HCEC 1CT (cell line): ENCODE measurements at regions not wholly inside any gene's neighbourhood (a gene's known extent, or its start where the extent isn't known, plus 50 kb on each side); places are given as distances from the start of the nearest gene placed in this dataset.

Experiments used
- DNase-seq: peaks from one replicate; pipeline ENCODE4 v3.0.0-alpha.2; 2017

- no peak for DNase-seq
Observed at GRCh38 chr1:14108356-14109275, 408.6 kb downstream of the PRDM2 start.

- DNase-seq = no peak
Observed at GRCh38 chr1:14109276-14109635, 409.3 kb downstream of the PRDM2 start.

GRCh38 chr1:14110040-14110439 is 410.1 kb downstream of the PRDM2 start:
- no peak for DNase-seq

- DNase-seq = no peak
Observed at GRCh38 chr1:14111121-14111520, 411.1 kb downstream of the PRDM2 start.

GRCh38 chr1:14112613-14113012 is 412.6 kb downstream of the PRDM2 start:
- no peak for DNase-seq

- DNase-seq = no peak
Observed at GRCh38 chr1:14113271-14113670, 413.3 kb downstream of the PRDM2 start.

- no peak for DNase-seq
Observed at GRCh38 chr1:14113841-14114567, 414.0 kb downstream of the PRDM2 start.

GRCh38 chr1:14115976-14116375 is 416.0 kb downstream of the PRDM2 start:
- DNase-seq = no peak

- DNase-seq = no peak
Observed at GRCh38 chr1:14117700-14118099, 417.7 kb downstream of the PRDM2 start.

- DNase-seq = no peak
Observed at GRCh38 chr1:14118691-14119485, 418.9 kb downstream of the PRDM2 start.

- no peak for DNase-seq
Observed at GRCh38 chr1:14120895-14121294, 420.9 kb downstream of the PRDM2 start.

- DNase-seq = no peak
Observed at GRCh38 chr1:14128096-14128495, 428.1 kb downstream of the PRDM2 start.

GRCh38 chr1:14129009-14129408 is 429.0 kb downstream of the PRDM2 start:
- DNase-seq = no peak

GRCh38 chr1:14135070-14135469 is 435.1 kb downstream of the PRDM2 start:
- no peak for DNase-seq

- no peak for DNase-seq
Observed at GRCh38 chr1:14136152-14136763, 436.3 kb downstream of the PRDM2 start.

- no peak for DNase-seq
Observed at GRCh38 chr1:14136881-14137280, 436.9 kb downstream of the PRDM2 start.

GRCh38 chr1:14137411-14138134 is 437.6 kb downstream of the PRDM2 start:
- no peak for DNase-seq

GRCh38 chr1:14138135-14138506 is 438.1 kb downstream of the PRDM2 start:
- DNase-seq = no peak

- DNase-seq = no peak
Observed at GRCh38 chr1:14138687-14139086, 438.7 kb downstream of the PRDM2 start.

GRCh38 chr1:14140831-14141401 is 440.9 kb downstream of the PRDM2 start:
- no peak for DNase-seq

GRCh38 chr1:14141656-14142055 is 441.7 kb downstream of the PRDM2 start:
- no peak for DNase-seq
